ENCODE measurements at regions not wholly inside any gene's neighbourhood (a gene's known extent, or its start where the extent isn't known, plus 50 kb on each side); places are given as distances from the start of the nearest gene placed in this dataset.
"Not testable (repeated sequence)": the region's sequence is repeated elsewhere in the genome, so short reads cannot be mapped to it uniquely, and the experiment has no call there.

- no peak for DNase-seq (ENCODE audit: low read depth)
- TF ChIP-seq, protein P1, sequence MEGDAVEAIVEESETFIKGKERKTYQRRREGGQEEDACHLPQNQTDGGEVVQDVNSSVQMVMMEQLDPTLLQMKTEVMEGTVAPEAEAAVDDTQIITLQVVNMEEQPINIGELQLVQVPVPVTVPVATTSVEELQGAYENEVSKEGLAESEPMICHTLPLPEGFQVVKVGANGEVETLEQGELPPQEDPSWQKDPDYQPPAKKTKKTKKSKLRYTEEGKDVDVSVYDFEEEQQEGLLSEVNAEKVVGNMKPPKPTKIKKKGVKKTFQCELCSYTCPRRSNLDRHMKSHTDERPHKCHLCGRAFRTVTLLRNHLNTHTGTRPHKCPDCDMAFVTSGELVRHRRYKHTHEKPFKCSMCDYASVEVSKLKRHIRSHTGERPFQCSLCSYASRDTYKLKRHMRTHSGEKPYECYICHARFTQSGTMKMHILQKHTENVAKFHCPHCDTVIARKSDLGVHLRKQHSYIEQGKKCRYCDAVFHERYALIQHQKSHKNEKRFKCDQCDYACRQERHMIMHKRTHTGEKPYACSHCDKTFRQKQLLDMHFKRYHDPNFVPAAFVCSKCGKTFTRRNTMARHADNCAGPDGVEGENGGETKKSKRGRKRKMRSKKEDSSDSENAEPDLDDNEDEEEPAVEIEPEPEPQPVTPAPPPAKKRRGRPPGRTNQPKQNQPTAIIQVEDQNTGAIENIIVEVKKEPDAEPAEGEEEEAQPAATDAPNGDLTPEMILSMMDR (IDR thresholded peaks at IDR 0.05; ENCODE audit: insufficient read depth, low read length, poor library complexity, severe bottlenecking), result no peak
- H3K36me3 ChIP-seq (ENCODE audit: control insufficient read depth, insufficient read depth, low read length), result no peaks in the 10 kb centered on the region
- H3K4me3 ChIP-seq (ENCODE audit: low read depth, low read length), result no peak overlapping the region
- H3K27me3 ChIP-seq (ENCODE audit: control insufficient read depth, insufficient read depth, low read length), result no peaks in the 10 kb centered on the region
Observed at GRCh38 chr14:106083082-106083481, 556.7 kb downstream of the TMEM121 start.

DNA sequence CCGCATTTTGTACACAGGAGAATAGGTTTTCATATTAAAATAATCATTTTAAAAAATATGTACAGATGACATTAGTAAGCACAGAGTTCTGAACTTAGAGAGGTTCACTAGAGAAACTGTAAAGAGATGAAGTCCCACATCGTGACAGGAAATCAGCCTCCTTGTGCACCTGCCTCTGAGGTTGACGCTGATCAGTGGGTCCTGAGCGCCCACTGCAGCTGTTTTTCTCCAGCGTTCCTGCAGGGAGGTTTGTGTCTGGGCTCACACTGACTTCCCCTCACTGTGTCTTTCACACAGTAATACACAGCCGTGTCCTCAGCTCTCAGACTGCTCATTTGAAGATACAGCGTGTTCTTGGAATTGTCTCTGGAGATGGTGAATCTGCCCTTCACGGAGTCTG, 561.5 kb downstream of the TMEM121 start:
- DNase-seq (ENCODE audit: low read depth), result no peak
- TF ChIP-seq, protein P1 (IDR thresholded peaks at IDR 0.05; ENCODE audit: insufficient read depth, low read length, poor library complexity, severe bottlenecking), result no peak
- H3K4me3 ChIP-seq (ENCODE audit: low read depth, low read length), result no peak overlapping the region
- no peaks in the 10 kb centered on the region for H3K36me3 ChIP-seq (ENCODE audit: control insufficient read depth, insufficient read depth, low read length)
- H3K27me3 ChIP-seq (ENCODE audit: control insufficient read depth, insufficient read depth, low read length), result no peaks in the 10 kb centered on the region

- not testable (repeated sequence) for H3K27me3 ChIP-seq (ENCODE audit: control insufficient read depth, insufficient read depth, low read length); H3K36me3 ChIP-seq (ENCODE audit: control insufficient read depth, insufficient read depth, low read length); DNase-seq (ENCODE audit: low read depth); H3K4me3 ChIP-seq (ENCODE audit: low read depth, low read length)
Observed at GRCh38 chr14:106088860-106089259, 562.5 kb downstream of the TMEM121 start.

- Histone ChIP-seq H3K27me3 (ENCODE audit: control insufficient read depth, insufficient read depth, low read length) (no peaks in the 10 kb centered on the region), H3K36me3 (ENCODE audit: control insufficient read depth, insufficient read depth, low read length) (no peaks in the 10 kb centered on the region), H3K4me3 (ENCODE audit: low read depth, low read length) (no peak overlapping the region)
- no peak for DNase-seq (ENCODE audit: low read depth)
- TF ChIP-seq, protein P1 (IDR thresholded peaks at IDR 0.05; ENCODE audit: insufficient read depth, low read length, poor library complexity, severe bottlenecking), result no peak
Observed at GRCh38 chr14:106094654-106095189, 568.3 kb downstream of the TMEM121 start.

- Histone ChIP-seq H3K36me3 (ENCODE audit: control insufficient read depth, insufficient read depth, low read length) (no peaks in the 10 kb centered on the region), H3K4me3 (ENCODE audit: low read depth, low read length) (no peak overlapping the region), H3K27me3 (ENCODE audit: control insufficient read depth, insufficient read depth, low read length) (no peaks in the 10 kb centered on the region)
- DNase-seq (ENCODE audit: low read depth), result no peak
- TF ChIP-seq, protein P1 (IDR thresholded peaks at IDR 0.05; ENCODE audit: insufficient read depth, low read length, poor library complexity, severe bottlenecking), result no peak
Observed at GRCh38 chr14:106107703-106108102, 581.3 kb downstream of the TMEM121 start.

GRCh38 chr14:106109337-106109736, 583.0 kb downstream of the TMEM121 start:
- DNase-seq (ENCODE audit: low read depth), result no peak
- Histone ChIP-seq H3K36me3 (ENCODE audit: control insufficient read depth, insufficient read depth, low read length) (no peaks in the 10 kb centered on the region), H3K27me3 (ENCODE audit: control insufficient read depth, insufficient read depth, low read length) (no peaks in the 10 kb centered on the region), H3K4me3 (ENCODE audit: low read depth, low read length) (no peak overlapping the region)
- TF ChIP-seq, protein P1 (IDR thresholded peaks at IDR 0.05; ENCODE audit: insufficient read depth, low read length, poor library complexity, severe bottlenecking), result no peak
